WERI-Rb-1 (cell line): ENCODE measurements at regions not wholly inside any gene's neighbourhood (a gene's known extent, or its start where the extent isn't known, plus 50 kb on each side); places are given as distances from the start of the nearest gene placed in this dataset.

Experiments used
- DNase-seq: peaks from one replicate; pipeline ENCODE4 v3.0.0-alpha.2; 2020
- H3K27ac ChIP-seq: fragments of 250-450 bp; sonication (Bioruptor Pico); 2 replicates; pipeline ENCODE4 v1.5.1; 2020; ENCODE audit warnings: mild to moderate bottlenecking, moderate library complexity
- H3K27me3 ChIP-seq: fragments of 250-450 bp; sonication (Bioruptor Pico); 2 replicates; pipeline ENCODE4 v1.5.1; 2021; ENCODE audit warnings: mild to moderate bottlenecking, low read depth, moderate library complexity; ENCODE audit not compliant: insufficient read depth, severe bottlenecking
- H3K36me3 ChIP-seq: fragments of 250-450 bp; sonication (Bioruptor Pico); 2 replicates; pipeline ENCODE4 v1.5.1; 2020; ENCODE audit warnings: mild to moderate bottlenecking, moderate library complexity
- H3K4me3 ChIP-seq: 2 replicates; pipeline ENCODE4 v1.5.1; 2011; ENCODE audit warnings: low read depth, mild to moderate bottlenecking, control low read depth, low read length
- H3K9me3 ChIP-seq: fragments of 250-450 bp; sonication (Bioruptor Pico); 2 replicates; pipeline ENCODE4 v1.5.1; 2021; ENCODE audit warnings: mild to moderate bottlenecking, moderate library complexity; ENCODE audit not compliant: severe bottlenecking
- CTCF ChIP-seq: IDR thresholded peaks from 2 replicates; pipeline ENCODE4 v1.5.1; 2011; ENCODE audit warnings: low read depth, mild to moderate bottlenecking, control low read depth, inconsistent platforms, low read length

DNA sequence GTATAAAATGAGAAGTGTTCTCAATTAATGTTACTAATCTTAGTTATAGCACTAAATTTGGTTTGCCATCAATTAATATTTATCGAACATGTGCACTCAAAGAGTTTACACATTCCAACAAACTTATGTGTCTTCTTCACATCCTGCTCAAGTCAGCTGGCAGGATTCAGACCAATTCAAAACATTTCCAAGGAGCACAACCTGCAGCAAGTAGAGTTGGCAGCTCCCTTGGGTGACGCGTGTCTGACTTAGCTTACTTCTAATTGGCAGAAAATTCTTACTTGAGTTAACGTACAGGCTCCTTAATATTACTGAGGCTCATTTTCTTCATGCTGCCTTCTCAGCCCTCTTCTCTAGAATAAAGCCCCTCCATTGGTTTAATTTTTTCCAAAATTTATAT is 110.4 kb upstream of the PFN2 start:
- Histone ChIP-seq H3K4me3 (no peak overlapping the region), H3K9me3 (peaks cover 5% of the 10 kb centered on the region), H3K36me3 (no peaks in the 10 kb centered on the region), H3K27ac (no peak overlapping the region), H3K27me3 (no peaks in the 10 kb centered on the region)
- no peak for DNase-seq
- TF ChIP-seq CTCF = no peak

GRCh38 chr3:150080058-150080730 is 109.5 kb upstream of the PFN2 start:
- Histone ChIP-seq H3K27ac (no peak overlapping the region), H3K9me3 (peaks cover 5% of the 10 kb centered on the region), H3K27me3 (no peaks in the 10 kb centered on the region), H3K4me3 (no peak overlapping the region), H3K36me3 (no peaks in the 10 kb centered on the region)
- no peak for DNase-seq
- TF ChIP-seq CTCF = no peak

DNA sequence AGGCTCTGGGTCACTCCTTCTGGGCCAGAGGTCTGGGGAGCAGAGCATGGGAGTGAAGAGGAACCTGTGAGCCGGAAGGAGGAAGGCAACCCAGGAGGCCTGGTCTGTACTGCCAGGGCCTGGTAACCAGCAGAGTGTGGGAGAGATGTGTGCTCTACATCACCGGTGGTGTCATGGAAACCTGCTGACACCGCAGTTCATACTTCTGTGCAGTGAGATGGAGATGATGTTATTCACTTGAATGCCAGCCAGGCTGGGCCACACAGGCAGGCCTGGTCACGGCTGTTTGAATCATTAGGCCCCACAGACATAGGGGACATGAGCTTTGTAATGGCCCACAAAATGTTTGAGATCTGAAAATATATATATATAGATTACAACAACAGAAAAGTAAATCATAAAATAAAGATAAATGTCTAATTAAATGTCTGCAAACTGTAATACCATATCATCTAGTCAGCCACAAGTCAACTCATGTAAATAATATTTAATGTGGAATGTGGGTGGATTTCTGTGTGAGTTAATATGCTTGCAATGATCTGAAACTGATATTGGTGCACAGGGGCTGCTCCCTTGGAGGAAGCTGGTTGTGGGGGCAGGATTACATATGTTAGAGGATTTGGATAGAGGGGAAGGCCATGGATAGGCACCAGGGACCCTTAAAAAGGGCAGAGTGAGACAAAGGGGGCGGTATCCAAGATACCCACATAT is 108.5 kb upstream of the PFN2 start:
- peaks cover 5% of the 10 kb centered on the region for H3K9me3 ChIP-seq
- no peaks in the 10 kb centered on the region for H3K27me3 ChIP-seq
- TF ChIP-seq CTCF = no peak
- no peak for DNase-seq
- no peak overlapping the region for H3K4me3 ChIP-seq
- no peaks in the 10 kb centered on the region for H3K36me3 ChIP-seq
- H3K27ac ChIP-seq = no peak overlapping the region

DNA sequence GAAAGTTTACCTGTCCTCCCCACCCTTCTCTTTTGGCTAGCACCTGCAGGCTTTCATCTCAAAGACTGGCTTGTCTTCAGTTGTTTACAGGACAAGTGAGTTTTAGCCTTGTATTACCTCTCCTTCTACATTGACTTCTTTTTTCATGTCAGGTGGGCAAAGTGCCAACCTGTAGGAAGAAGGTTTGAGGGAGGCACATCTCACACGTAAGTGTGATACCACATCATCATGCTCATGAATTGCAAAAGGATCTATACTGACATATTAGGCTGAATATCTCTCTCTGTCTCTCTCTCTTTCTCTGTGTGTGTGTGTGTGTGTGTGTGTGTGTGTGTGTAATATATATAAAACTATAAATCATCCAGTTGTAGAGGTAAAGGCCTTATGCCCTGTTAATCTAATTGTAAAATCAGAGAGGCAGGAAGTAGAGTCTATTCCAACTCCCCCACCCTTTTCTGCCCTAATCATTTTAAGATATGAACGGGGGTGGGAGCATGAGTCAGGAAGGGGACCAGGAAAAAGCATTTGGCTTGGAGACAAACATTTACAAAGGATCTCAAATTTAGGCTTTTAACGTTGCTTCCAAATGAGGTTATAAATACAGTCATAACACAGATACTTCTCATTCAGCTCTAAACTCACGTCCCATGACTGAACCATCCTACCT is 107.0 kb upstream of the PFN2 start:
- peaks cover 5% of the 10 kb centered on the region for H3K9me3 ChIP-seq
- TF ChIP-seq CTCF = no peak
- no peaks in the 10 kb centered on the region for H3K27me3 ChIP-seq
- no peaks in the 10 kb centered on the region for H3K36me3 ChIP-seq
- no peak overlapping the region for H3K4me3 ChIP-seq
- no peak for DNase-seq
- no peak overlapping the region for H3K27ac ChIP-seq

DNA sequence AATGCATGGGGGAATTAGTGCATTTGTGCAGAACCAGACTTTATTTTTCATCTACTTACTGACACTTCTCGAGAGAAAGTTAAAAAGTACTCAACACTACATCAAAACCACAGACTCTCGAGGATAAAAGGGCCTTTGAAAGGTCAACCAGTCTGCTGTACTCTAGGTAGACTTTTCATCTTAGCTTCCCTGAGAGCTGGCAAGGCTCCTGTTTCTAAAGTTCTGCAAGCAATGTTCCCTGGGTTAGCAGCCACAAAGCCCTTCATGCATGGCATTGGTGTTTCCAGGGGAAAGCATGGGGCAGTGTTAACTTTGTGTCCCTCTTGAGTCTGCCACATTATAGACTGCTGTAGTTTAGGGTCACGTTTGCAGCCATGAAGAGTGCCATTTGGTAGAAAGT is 106.4 kb upstream of the PFN2 start:
- no peaks in the 10 kb centered on the region for H3K36me3 ChIP-seq
- H3K9me3 ChIP-seq = peaks cover 5% of the 10 kb centered on the region
- no peak for TF ChIP-seq CTCF
- DNase-seq = no peak
- no peaks in the 10 kb centered on the region for H3K27me3 ChIP-seq
- no peak overlapping the region for H3K4me3 ChIP-seq
- no peak overlapping the region for H3K27ac ChIP-seq
